ENCODE measurements at regions not wholly inside any gene's neighbourhood (a gene's known extent, or its start where the extent isn't known, plus 50 kb on each side); places are given as distances from the start of the nearest gene placed in this dataset.

DNA sequence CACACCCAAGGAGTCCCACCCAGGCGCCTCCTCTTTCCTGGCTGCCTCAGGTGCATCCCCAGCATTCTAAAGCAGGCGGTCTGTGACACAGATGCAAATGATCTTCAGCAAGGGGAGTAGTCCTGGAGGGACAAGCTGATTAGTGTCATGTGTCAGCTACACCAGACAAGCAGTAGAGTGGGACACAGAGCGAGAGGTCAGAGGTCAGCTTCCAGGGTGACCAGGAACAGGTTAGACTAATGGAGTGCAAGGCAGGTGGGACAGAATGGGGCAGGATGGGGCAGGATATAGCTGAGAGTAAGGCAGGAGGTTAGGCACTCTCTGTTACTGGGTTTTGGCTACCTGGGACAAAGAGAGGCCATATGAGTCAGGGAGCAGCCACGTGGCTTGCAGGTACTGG lies 534.0 kb downstream of the FUT8 start:
- no peak for DNase-seq (ENCODE audit: extremely low read depth in 1 of 11, low read depth in 9 of 11, low spot score in 4 of 11)

- no peak for DNase-seq (ENCODE audit: extremely low read depth in 1 of 11, low read depth in 9 of 11, low spot score in 4 of 11)
These were observed 535.8 kb downstream of the FUT8 start for GRCh38 chr14:65948302-65948701.

DNA sequence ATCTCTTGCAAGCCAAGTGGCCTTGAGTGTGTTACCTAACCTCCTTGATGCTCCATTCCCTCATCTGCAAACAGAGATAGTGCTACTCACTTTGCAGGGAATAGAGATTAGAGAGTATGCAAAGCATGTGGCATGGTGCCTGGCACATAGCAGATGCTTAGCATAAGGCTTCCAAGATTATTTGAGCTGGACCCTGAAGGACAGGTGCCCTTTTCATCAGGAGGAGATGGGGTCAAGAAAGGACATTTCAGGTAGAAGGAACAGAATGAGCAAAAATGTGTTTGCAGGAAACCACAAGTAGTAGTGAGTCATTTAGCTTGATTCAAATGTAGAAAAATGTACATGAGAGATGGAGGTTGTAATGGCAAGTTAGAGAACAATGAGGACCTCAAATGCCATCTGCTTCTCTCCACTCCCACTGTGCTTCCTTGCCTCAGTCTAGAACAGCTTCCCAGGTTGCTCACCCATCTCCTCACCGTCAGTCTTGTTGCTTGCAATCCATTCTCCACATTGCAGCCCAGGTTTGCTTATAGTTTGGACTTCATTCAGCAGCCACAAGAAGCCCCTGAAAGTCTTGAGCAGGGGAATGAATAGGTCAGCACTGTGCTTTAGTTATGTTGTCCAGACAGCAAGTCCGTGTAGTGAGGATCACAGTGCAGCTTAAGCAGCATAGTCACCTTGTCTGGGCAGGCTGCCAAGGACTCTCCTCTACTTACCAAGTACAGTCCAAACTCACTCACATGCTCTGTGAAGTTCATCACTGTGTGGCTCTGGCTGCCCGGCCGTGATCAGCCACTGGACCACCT lies 536.3 kb upstream of the CCDC196 start:
- peak in 2 of 11 donors; percentile 13 to 25 for DNase-seq (ENCODE audit: extremely low read depth in 1 of 11, low read depth in 9 of 11, low spot score in 4 of 11)

- no peak for DNase-seq (ENCODE audit: extremely low read depth in 1 of 11, low read depth in 9 of 11, low spot score in 4 of 11)
These were observed 531.2 kb upstream of the CCDC196 start for GRCh38 chr14:65954942-65955341.

- DNase-seq (ENCODE audit: extremely low read depth in 1 of 11, low read depth in 9 of 11, low spot score in 4 of 11): no peak
These were observed 528.5 kb upstream of the CCDC196 start for GRCh38 chr14:65957631-65958205.

- DNase-seq (ENCODE audit: extremely low read depth in 1 of 11, low read depth in 9 of 11, low spot score in 4 of 11): peak in 5 of 11 donors; percentile 17 to 30 (median 20)
These were observed 527.3 kb upstream of the CCDC196 start for GRCh38 chr14:65958664-65959562.

DNA sequence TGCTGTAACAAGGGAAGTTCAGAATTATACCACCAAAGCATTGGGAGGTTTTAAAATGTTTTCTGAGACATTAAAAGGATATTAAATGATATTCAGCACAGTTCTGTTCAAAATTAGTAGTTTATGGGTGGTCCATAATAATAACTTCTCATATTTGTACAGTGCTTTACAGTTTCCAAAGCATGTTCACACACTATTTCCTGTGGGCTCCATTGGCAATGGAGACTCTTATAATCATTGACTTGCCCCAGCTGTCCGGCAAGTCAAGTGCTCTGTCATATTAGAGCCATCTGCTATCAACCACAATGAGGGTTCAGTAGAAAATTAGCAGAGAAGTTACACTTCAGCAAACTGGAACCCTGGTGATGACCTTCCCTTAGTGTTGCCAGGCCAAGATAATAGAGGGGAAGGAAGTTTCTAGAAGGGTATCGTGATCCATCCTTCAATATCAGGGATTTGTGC lies 526.6 kb upstream of the CCDC196 start:
- no peak for DNase-seq (ENCODE audit: extremely low read depth in 1 of 11, low read depth in 9 of 11, low spot score in 4 of 11)

- no peak for DNase-seq (ENCODE audit: extremely low read depth in 1 of 11, low read depth in 9 of 11, low spot score in 4 of 11)
These were observed 525.2 kb upstream of the CCDC196 start for GRCh38 chr14:65961004-65961403.

- no peak for DNase-seq (ENCODE audit: extremely low read depth in 1 of 11, low read depth in 9 of 11, low spot score in 4 of 11)
These were observed 523.2 kb upstream of the CCDC196 start for GRCh38 chr14:65962952-65963351.

- DNase-seq (ENCODE audit: extremely low read depth in 1 of 11, low read depth in 9 of 11, low spot score in 4 of 11): no peak
These were observed 521.8 kb upstream of the CCDC196 start for GRCh38 chr14:65964366-65964765.

GRCh38 chr14:65966188-65966587 lies 520.0 kb upstream of the CCDC196 start:
- no peak for DNase-seq (ENCODE audit: extremely low read depth in 1 of 11, low read depth in 9 of 11, low spot score in 4 of 11)

GRCh38 chr14:65972346-65972870 lies 513.8 kb upstream of the CCDC196 start:
- DNase-seq (ENCODE audit: extremely low read depth in 1 of 11, low read depth in 9 of 11, low spot score in 4 of 11): no peak

DNA sequence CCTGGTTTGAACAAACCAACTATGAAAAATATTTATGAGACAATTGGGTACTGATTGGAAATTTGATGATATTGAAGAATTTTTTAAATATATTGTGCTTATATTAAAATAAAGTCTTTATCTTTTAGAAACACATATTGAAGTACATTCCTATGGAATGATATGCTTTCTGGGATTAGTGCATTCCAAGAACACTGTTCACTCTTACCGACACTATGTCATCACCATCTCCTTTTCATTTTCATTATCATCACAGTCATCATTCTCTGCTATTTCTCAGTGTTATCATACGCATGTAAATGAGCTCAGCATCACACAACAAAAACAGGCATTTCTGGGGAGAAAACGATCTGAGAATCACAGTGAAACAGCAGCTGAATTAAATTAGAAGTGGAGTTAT lies 513.3 kb upstream of the CCDC196 start:
- DNase-seq (ENCODE audit: extremely low read depth in 1 of 11, low read depth in 9 of 11, low spot score in 4 of 11): no peak

- DNase-seq (ENCODE audit: extremely low read depth in 1 of 11, low read depth in 9 of 11, low spot score in 4 of 11): no peak
These were observed 510.3 kb upstream of the CCDC196 start for GRCh38 chr14:65975865-65976264.

DNA sequence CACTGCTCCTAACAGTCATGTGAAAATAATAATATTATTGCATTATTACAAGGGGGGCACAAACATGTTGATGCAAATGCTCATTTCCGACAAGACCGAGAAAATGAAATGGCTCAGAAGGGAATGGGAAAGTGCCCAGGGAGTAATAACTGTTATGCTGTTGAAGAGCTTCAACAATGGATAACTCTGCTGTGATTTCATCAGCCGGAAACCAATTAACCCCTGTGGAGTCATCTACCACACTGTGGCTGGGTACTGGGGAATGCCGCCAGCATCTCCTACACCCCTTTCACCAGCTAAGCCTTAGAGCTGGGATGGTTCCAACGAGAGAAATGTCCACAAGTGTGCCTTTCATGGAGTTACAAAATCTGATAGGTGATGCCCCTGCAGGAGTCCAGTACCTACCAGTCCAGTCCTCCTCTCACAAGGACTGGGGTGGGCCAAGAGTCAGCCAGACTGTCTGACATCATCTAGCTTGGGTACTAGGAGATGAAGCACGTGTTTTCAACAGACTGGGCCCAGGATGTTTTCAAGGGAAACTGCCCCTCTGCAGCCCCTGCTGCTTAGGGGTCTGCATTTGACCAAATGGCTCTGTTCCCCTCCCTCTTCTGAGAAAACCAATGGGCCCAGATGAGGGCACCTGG lies 509.3 kb upstream of the CCDC196 start:
- no peak for DNase-seq (ENCODE audit: extremely low read depth in 1 of 11, low read depth in 9 of 11, low spot score in 4 of 11)

DNA sequence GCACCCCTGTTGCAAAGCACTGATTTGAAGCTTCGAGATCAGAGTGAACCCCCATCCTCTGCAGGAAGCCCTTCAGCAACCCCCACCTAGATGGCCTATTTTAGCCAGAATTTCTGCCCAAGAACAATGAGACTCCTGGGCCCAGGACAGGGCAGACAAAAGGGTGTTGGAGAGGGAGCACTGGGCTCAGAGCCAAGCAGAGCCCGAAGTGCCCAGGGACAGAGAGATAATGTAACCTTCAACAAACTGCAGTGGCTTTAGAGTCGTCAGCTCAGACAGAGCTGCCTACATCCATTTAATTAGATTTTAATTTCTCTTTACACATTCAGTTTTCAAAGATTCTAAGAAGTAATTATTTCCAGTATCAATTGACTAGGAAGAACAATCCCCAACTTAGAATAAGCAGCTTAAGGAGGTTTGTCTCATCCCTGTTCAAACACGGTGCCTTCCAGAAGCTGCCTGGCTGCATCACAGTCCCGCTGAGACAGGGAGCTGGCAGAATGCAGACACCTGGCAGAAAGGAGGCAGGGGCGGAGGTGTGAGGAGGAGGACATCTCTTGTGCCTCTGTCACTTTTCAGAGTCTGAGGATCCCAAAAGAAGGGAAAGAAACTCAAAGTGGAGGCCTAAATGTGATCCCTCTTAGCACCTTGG lies 504.9 kb upstream of the CCDC196 start:
- no peak for DNase-seq (ENCODE audit: extremely low read depth in 1 of 11, low read depth in 9 of 11, low spot score in 4 of 11)

DNA sequence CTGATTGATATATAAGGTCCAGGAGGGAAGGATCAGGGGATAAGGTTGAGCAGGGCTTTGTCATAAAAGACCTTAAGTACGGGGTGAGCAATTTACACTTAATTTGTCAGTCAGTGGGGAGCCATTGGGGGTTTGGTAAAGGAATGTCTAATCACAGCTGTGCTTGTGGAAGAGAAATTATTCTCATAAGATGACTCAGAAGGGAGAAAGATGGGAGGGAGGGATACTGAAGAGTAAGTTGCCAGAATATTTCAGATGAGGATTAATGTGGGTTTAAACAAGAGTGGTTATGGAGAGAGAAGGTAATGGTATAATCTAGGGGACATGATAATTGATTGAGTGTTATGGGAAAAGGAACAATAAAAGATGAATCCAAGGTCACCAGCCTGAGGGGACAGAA lies 500.1 kb upstream of the CCDC196 start:
- no peak for DNase-seq (ENCODE audit: extremely low read depth in 1 of 11, low read depth in 9 of 11, low spot score in 4 of 11)

DNA sequence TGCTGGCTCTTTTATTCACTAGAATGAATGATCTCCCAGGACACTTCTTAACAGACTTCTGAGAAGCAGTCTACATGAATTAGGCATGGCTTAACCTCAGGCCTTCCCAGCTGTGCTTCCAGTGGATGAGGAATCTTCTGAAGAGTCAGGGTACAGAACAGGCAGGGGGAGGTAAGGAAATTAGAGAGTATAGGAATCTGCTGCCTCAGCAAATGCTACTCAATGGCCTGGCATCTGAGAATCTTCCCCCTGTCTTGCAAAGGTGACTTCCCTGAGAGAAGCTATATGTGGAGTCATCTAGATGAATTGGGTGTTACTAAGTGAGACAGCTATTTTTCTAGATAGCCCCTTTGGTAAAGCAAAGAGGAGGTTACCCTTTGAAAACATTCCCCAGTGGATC lies 496.2 kb upstream of the CCDC196 start:
- no peak for DNase-seq (ENCODE audit: extremely low read depth in 1 of 11, low read depth in 9 of 11, low spot score in 4 of 11)

DNA sequence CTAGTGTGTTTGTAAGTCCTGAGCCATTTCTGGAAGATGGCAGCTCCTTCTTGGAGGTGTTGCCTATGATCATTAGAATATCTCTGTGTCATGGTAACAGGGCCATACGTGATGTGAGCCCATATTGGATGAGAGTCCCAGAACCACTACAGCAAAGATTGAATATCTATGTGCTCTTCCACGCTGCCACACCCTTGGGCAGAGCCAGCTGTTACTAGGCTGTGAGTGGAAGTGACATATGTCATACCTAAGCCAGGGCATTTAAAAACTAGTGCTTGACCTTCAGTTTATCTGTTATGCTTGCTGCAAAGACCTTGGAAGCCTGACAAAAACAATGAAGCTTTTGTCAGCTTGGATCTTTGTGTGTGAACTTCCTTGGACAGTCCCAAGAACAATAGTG lies 495.1 kb upstream of the CCDC196 start:
- DNase-seq (ENCODE audit: extremely low read depth in 1 of 11, low read depth in 9 of 11, low spot score in 4 of 11): no peak

Data from renal cortex interstitium (tissue), 11 donors.